Hematopoietic multipotent progenitor cell treated with erythropoietin and hydrocortisone succinate and interleukin-3 and kit ligand, for 4 days (in vitro differentiated cells): ENCODE measurements at regions not wholly inside any gene's neighbourhood (a gene's known extent, or its start where the extent isn't known, plus 50 kb on each side); places are given as distances from the start of the nearest gene placed in this dataset.
"Not testable (repeated sequence)": the region's sequence is repeated elsewhere in the genome, so short reads cannot be mapped to it uniquely, and the experiment has no call there.

Experiments
- DNase-seq: peaks from one replicate; pipeline ENCODE4 v3.0.0-alpha.2; 2015

- no peak for DNase-seq
Observed at GRCh38 chr14:89564989-89565388, 148.0 kb upstream of the FOXN3 start.

GRCh38 chr14:89564286-89564957 lies 147.4 kb upstream of the FOXN3 start:
- no peak for DNase-seq

DNA sequence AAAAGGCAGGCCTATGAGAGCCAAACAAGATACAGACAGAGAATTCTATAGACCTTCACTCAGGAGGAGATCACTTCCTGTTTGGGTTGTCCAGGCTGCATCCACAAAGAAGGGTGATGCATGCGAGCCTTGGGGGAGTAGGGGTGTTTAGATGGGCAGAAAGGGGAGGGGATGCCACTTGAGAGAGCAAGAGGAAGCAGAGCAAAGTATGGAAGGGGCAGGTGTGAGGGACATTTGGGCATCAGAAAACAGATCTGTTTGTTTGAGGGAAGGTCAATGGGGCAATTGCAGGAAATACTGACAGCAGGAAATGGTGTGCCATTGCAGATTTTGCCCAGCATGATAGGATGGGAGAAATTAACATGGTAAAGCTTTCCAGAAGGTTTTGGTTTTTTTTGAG lies 146.4 kb upstream of the FOXN3 start:
- no peak for DNase-seq

GRCh38 chr14:89551955-89552354 lies 134.9 kb upstream of the FOXN3 start:
- no peak for DNase-seq

DNA sequence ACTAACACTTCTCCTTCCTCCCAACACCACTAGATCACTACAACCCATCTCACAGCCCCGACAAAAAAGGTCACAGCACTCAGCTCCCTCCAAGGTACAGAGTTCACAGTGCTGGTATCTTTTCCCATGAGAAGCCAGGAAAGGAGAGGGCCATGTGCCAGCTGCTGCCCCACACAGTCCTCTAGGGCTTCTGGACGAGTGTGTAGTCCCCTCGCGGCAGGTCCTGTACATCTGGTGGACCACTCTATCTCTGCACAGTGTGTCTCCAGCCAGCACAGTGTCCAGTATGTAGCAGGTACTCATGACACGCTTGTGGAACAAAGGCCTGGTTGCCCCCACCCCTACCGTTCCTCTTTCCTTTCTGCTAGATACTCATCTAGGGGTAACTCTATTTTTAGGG lies 134.4 kb upstream of the FOXN3 start:
- DNase-seq = no peak

DNA sequence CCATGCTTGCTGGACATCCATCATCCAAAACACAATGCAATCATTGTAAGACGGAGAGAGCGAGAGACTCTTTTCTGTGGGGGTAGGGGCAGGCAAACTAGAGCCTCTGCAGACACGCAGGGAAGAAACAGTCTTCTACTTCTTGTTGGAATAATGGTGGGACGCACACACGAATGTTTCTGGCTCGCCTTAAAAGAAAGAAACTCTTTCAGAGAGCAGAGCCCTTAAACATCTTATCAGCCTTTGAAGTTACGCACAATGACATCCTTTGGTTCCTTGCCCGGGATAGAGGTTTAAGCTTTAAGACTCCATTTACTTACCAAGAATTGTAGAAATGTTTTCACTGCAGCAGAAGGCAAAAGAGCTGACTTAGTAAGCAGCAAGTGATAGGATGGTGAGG lies 133.8 kb upstream of the FOXN3 start:
- DNase-seq = no peak

- DNase-seq = no peak
Observed at GRCh38 chr14:89549381-89550125, 132.5 kb upstream of the FOXN3 start.

DNA sequence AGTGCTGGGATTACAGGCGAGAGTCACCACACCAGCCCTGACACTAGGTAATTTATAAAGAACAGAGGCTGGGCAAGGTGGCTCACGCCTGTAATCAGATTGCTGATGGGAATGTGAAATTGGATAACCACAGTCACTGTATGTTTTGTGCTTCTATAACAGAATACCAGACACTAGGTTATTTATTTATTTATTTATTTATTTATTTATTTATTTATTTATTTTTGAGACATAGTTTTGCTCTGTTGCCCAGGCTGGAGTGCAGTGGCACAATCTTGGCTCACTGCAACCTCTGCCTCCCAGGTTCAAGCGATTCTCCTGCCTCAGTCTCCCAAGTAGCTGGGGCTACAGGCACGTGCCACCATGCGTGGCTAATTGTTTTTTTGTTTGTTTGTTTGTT lies 130.0 kb upstream of the FOXN3 start:
- not testable (repeated sequence) for DNase-seq

- no peak for DNase-seq
Observed at GRCh38 chr14:89544636-89545301, 127.7 kb upstream of the FOXN3 start.

DNA sequence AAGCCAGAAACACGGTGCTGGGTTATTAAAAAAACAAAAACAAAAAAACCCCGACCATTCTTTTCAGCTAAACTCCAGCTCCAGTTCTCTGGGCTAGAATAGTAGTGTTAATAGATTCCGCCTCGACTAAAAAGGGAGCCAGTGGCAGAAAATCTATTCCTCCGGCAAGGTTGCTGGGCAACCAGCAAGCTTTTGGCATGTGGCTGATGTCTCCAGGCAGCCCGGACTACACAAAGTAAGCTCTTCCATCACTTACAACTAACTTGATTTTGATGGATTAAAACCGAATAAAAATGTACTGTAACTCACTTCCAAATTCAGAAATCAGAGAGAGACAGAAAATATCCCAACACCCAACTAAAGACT lies 126.4 kb upstream of the FOXN3 start:
- no peak for DNase-seq

DNA sequence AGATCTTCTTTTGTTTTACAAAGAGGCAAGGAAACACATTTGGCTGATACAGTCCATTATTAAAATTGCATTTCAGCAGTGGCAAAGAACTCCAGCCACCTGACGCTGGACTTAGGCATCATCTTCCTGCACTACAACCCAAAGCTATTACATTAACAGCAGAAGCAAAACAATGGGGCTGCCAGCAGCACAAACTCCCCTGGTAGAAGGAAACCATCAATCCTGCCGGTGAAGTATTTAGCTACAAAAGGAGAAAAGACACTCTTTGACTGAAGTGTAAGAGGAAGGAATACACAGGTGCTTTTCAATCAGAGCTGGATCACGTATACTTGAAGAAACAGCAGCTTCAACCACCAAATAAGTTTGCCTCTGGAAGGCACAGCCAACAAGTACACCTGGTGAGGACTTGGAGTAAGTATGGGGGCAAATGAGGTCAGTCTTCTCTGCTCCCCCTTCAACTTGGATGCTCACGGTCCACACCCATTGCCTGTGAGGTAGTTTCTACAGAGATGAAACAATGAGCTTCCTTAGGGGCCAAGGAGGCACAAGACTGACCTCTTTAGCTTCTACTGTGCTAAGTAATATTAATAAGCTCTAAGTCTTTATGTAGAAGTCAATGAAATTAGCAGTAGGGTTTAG lies 125.9 kb upstream of the FOXN3 start:
- DNase-seq = no peak

GRCh38 chr14:89540830-89541470 lies 123.9 kb upstream of the FOXN3 start:
- DNase-seq = no peak

- peak; percentile 25 for DNase-seq
Observed at GRCh38 chr14:89540009-89540829, 123.2 kb upstream of the FOXN3 start.

- no peak for DNase-seq
Observed at GRCh38 chr14:89537911-89538310, 120.9 kb upstream of the FOXN3 start.

DNA sequence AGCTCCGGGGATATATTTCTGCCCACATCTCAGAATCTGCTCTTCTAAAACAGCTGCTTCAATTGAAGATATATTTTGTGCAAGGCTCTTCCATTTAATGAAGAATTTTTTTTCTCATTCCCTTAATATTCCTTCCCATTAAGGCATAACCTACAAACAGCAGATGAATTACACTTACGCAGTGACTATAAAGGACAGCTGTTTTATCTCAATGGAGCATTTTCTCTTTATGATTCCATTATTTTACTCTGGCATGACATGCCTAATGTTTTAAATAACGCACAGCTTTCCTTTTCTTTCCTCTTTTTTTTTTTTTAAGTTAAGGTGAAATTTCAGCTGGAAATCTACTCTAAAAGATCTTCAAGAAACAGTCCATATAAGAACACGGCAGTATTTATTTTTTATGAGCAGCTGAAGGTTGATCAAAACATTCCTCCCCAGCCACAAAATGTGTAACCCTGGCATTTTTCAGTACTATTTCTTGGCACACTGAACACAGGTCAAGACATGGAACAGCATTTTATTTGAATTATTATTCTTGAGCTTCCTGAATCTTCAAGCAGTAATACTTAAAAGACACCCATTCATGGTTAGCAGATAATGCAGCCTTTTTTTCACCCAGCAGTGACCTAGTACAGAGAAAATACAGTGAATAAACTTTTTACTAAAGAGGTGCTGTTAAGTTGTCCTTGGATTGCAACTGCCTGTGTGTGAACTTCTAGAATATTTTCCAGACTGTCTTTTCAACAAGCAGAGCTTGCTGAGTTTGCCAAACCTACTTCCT lies 118.1 kb upstream of the FOXN3 start:
- no peak for DNase-seq

DNA sequence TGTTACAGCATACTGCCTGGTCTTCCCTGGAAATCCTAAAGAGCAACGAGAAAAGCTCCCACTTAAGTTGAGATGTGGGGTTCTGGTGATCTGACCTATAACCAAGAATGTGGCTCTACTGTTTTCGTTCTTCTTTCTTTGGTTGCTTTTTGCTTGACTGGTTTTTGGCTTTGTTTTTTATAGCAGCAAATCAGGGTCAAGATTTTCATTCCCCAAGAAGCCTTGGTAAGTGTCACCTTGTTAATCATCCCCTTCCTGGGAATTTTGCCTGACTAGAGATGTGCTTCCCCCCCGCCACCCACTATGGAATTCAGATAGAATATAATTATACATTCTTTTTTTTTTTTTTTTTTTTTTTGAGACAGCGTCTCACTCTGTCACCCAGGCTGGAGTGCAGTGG lies 116.7 kb upstream of the FOXN3 start:
- DNase-seq = no peak

DNA sequence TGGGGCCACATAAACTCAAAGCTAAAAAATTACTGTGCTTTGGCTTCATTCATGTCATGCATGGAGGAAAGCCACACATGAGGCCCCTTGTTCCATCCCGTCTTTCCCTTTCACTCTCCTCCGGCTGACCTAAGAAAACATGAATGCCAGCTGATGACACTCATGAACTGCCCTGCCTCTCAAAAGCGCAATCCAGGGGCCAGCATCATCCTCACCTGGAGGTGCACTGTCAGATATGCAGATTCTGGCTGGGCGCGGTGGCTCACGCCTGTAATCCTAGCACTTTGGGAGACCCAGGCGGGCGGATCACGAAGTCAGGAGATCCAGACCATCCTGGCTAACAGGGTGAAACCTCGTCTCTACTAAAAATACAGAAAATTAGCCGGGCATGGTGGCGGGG lies 116.1 kb upstream of the FOXN3 start:
- DNase-seq = no peak

DNA sequence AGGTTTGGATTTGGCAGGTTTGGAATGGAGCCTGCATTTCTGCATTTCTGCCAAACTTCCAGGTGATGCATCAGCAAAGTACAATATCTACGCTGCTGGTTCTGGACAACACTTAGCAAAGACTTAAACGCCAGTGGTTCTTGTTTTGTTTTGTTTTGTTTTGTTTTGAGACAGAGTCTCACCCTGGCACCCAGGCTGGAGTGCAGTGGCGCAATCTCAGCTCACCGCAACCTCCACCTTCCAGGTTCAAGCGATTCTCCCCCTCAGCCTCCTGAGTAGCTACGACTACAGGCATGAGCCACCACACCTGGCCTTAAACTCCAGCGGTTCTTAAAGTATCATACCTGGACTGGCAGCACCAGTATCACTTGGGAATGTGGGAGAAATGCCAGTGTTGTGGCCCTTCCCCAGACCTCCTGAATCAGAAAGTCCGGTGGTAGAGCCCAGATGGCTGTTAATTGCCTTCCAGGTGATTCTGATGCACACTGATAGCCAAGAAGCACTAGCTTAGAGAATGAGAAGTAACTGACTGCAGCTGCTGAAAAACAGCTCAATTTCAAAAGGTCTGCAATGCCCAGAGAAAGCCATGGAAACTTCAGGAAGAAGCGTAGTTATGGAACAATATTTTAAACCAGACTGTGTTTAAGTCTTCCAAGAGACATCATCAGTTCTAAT lies 114.8 kb upstream of the FOXN3 start:
- no peak for DNase-seq

GRCh38 chr14:89524990-89525667 lies 108.1 kb upstream of the FOXN3 start:
- DNase-seq = no peak

DNA sequence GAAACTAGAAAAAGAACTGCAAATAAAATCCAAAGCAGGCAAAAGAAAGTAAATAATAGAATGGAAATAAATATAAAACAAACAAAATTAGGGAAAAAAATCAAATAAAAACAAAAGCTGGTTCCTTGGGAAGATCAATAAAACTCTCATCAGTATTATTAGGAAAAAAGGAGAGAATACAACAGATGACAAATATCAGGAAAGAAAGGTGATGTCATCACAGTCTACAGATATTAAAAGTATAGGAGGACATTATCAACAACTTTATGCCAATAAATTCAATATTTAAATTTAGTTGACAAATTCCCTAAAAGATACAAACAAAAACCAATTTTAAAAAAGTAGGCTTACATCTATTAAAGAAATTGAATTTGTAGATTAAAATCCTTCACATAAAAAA lies 107.4 kb upstream of the FOXN3 start:
- DNase-seq = no peak
